Activated B cell treated with CpG ODN at 0.5 μM for 24 hours (primary cell): ENCODE measurements at regions not wholly inside any gene's neighbourhood (a gene's known extent, or its start where the extent isn't known, plus 50 kb on each side); places are given as distances from the start of the nearest gene placed in this dataset.

Experiments
- ATAC-seq: fragments of 200-7000 bp; cut with Tn5 transposase; one replicate; pipeline ENCODE4 v1.10.0; 2021; ENCODE audit warnings: low read depth, mild to moderate bottlenecking, moderate library complexity
- CTCF ChIA-PET: fragments of 350-600 bp; sonication (Branson Sonifier 250); formaldehyde crosslinking; loops from one replicate; lab custom pipeline; 2021; ENCODE audit warnings: antibody characterized with exemption; lab: Charles Lee
- POLR2A ChIA-PET: fragments of 350-600 bp; sonication (Branson Sonifier 250); formaldehyde crosslinking; loops from one replicate; lab custom pipeline; 2021; ENCODE audit warnings: antibody characterized with exemption; lab: Charles Lee
- DNase-seq: peaks from one replicate; pipeline ENCODE4 v3.0.0; 2022
- H3K27ac Mint-ChIP-seq: one replicate; pipeline ENCODE4 v1.8.0; 2020; ENCODE audit warnings: mixed read lengths
- H3K27me3 Mint-ChIP-seq: one replicate; pipeline ENCODE4 v1.8.0; 2021; ENCODE audit warnings: mixed read lengths
- H3K36me3 Mint-ChIP-seq: one replicate; pipeline ENCODE4 v1.8.0; 2021; ENCODE audit warnings: low read depth, mixed read lengths
- H3K4me1 Mint-ChIP-seq: one replicate; pipeline ENCODE4 v1.8.0; 2021; ENCODE audit warnings: mixed read lengths
- H3K4me3 Mint-ChIP-seq: one replicate; pipeline ENCODE4 v1.8.0; 2020; ENCODE audit warnings: mild to moderate bottlenecking, mixed read lengths
- H3K9me3 Mint-ChIP-seq: one replicate; pipeline ENCODE4 v1.8.0; 2020; ENCODE audit warnings: mixed read lengths
- CTCF ChIP-seq: fragments of 200-600 bp; IDR thresholded peaks from one replicate; pipeline ENCODE4 v1.8.0; 2022; ENCODE audit warnings: antibody characterized with exemption, mild to moderate bottlenecking
- intact Hi-C: fragments of 100-400 bp; cut with micrococcal nuclease; formaldehyde crosslinking; loops from one replicate; pipeline ENCODE4 v1.15.1; 2024

DNA sequence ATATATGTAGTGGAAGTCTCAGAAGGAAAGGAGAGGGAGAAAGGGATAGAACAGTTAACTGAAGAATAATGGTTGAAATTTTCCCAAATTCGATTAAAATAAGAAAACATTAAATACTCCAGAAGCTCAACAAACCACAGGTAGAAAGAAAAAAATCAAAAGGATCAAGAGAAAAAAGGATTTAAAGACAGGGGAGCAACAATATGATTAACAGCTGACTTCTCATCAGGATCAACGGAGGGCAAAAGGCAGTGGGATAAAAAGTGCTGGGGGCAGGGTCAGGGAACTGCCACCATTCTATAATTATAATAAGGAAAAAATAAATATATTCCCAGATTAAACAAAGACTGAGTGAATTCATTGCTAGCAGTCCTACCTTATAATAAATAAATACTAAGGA lies 55.3 kb downstream of the CDKN2C start:
- H3K36me3 Mint-ChIP-seq: no peaks in the 10 kb centered on the region
- H3K27ac Mint-ChIP-seq: no peak overlapping the region
- CTCF ChIA-PET: interaction anchor here (1.0 kb wide), 1 partner anchor 13 kb away, joined by 4 read pairs; no protein-coding TSS in a partner anchor
- intact Hi-C loops: no loop called here
- no peaks in the 10 kb centered on the region for H3K4me1 Mint-ChIP-seq
- ATAC-seq (no peak), DNase-seq (no peak)
- H3K4me3 Mint-ChIP-seq: no peak overlapping the region
- TF ChIP-seq CTCF: no peak
- no peaks in the 10 kb centered on the region for H3K9me3 Mint-ChIP-seq
- H3K27me3 Mint-ChIP-seq: peaks cover 4% of the 10 kb centered on the region
- POLR2A ChIA-PET: no interaction called here

- ChIA-PET POLR2A (no interaction called here), CTCF (no interaction called here)
- Mint-ChIP-seq H3K9me3 (no peaks in the 10 kb centered on the region), H3K27ac (no peak overlapping the region), H3K36me3 (no peaks in the 10 kb centered on the region), H3K4me3 (no peak overlapping the region), H3K4me1 (no peaks in the 10 kb centered on the region), H3K27me3 (peaks cover 6% of the 10 kb centered on the region)
- no peak for DNase-seq
- no peak for TF ChIP-seq CTCF
- intact Hi-C loops: no loop called here
- no peak for ATAC-seq
Observed at GRCh38 chr1:51032936-51033335, 62.9 kb downstream of the CDKN2C start.

DNA sequence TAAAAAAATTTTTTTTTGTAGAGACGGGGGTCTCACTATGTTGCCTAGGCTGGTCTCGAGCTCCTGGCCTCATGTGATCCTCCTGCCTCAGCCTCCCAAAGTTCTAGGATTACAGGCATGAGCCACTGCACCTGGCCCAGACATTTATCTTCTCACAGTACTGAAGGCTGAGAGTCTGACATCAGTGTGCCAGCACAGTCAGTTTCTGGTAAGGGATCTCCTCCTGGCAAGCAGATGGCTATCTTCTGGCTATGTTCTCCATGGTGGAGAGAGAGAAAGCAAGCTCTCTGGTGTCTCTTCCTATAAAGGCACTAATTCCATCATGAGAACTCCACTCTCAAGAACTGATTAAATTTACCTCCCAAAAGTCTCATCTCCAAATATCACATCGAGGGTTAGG lies 57.8 kb upstream of the C1orf185 start:
- intact Hi-C loops: loop anchor here (1.0 kb wide), 1 partner anchor 171 kb away; no protein-coding TSS in a partner anchor

GRCh38 chr1:51044834-51045233 lies 57.2 kb upstream of the C1orf185 start:
- no peaks in the 10 kb centered on the region for H3K36me3 Mint-ChIP-seq
- POLR2A ChIA-PET: no interaction called here

More for the DNA sequence above, 57.8 kb upstream of the C1orf185 start:
- H3K4me1 Mint-ChIP-seq: no peaks in the 10 kb centered on the region
- ChIA-PET CTCF (interaction anchor here (1.0 to 1.4 kb wide), 2 partner anchors 114 to 170 kb away, joined by 6 to 8 read pairs; no protein-coding TSS in a partner anchor), POLR2A (no interaction called here)
- DNase-seq (no peak), ATAC-seq (no peak)
- peaks cover 14% of the 10 kb centered on the region for H3K27me3 Mint-ChIP-seq
- no peak overlapping the region for H3K4me3 Mint-ChIP-seq
- H3K27ac Mint-ChIP-seq: no peak overlapping the region
- no peaks in the 10 kb centered on the region for H3K36me3 Mint-ChIP-seq
- no peak for TF ChIP-seq CTCF
- peaks cover 12% of the 10 kb centered on the region for H3K9me3 Mint-ChIP-seq

GRCh38 chr1:51048021-51048420 lies 54.0 kb upstream of the C1orf185 start:
- H3K27ac Mint-ChIP-seq: no peak overlapping the region
- ATAC-seq (no peak), DNase-seq (no peak)
- intact Hi-C loops: no loop called here
- no peak overlapping the region for H3K4me3 Mint-ChIP-seq
- peaks cover 12% of the 10 kb centered on the region for H3K27me3 Mint-ChIP-seq
- no peak for TF ChIP-seq CTCF
- no peaks in the 10 kb centered on the region for H3K36me3 Mint-ChIP-seq
- ChIA-PET CTCF (no interaction called here), POLR2A (no interaction called here)
- no peaks in the 10 kb centered on the region for H3K4me1 Mint-ChIP-seq
- H3K9me3 Mint-ChIP-seq: no peaks in the 10 kb centered on the region

More at GRCh38 chr1:51044834-51045233, 57.2 kb upstream of the C1orf185 start:
- H3K4me1 Mint-ChIP-seq: no peaks in the 10 kb centered on the region
- TF ChIP-seq CTCF: no peak
- no peak for DNase-seq
- H3K27me3 Mint-ChIP-seq: peaks cover 12% of the 10 kb centered on the region
- H3K9me3 Mint-ChIP-seq: peaks cover 6% of the 10 kb centered on the region
- intact Hi-C loops: loop anchor here (1.0 kb wide), 3 partner anchors 116 to 271 kb away; no protein-coding TSS in a partner anchor
- no peak overlapping the region for H3K4me3 Mint-ChIP-seq
- ATAC-seq: no peak
- CTCF ChIA-PET: interaction anchor here (1.0 to 1.4 kb wide), 2 partner anchors 115 to 170 kb away, joined by 6 to 8 read pairs; no protein-coding TSS in a partner anchor
- no peak overlapping the region for H3K27ac Mint-ChIP-seq
